ENCODE measurements at regions not wholly inside any gene's neighbourhood (a gene's known extent, or its start where the extent isn't known, plus 50 kb on each side); places are given as distances from the start of the nearest gene placed in this dataset.

- Histone ChIP-seq H3K27me3 (no peaks in the 10 kb centered on the region), H3K27ac (no peak overlapping the region), H3K4me1 (no peaks in the 10 kb centered on the region), H4K20me1 (ENCODE audit: low read depth) (no peaks in the 10 kb centered on the region), H2AFZ (replicated peaks) (no peak overlapping the region), H3K4me3 (no peak overlapping the region), H3K9ac (no peak overlapping the region), H3K79me2 (ENCODE audit: low read depth) (no peaks in the 10 kb centered on the region), H3K4me2 (no peak overlapping the region), H3K36me3 (no peaks in the 10 kb centered on the region), H3K9me3 (ENCODE audit: low read depth) (no peaks in the 10 kb centered on the region), H3F3A (ENCODE audit: low read depth) (no peaks in the 10 kb centered on the region)
- DNase-seq (ENCODE audit: low spot score) = no peak
- TF ChIP-seq EZH2 (IDR thresholded peaks at IDR 0.05) (no peak), EZH2phosphoT487 (IDR thresholded peaks at IDR 0.05) (no peak)
- TF ChIP-seq, protein P1, sequence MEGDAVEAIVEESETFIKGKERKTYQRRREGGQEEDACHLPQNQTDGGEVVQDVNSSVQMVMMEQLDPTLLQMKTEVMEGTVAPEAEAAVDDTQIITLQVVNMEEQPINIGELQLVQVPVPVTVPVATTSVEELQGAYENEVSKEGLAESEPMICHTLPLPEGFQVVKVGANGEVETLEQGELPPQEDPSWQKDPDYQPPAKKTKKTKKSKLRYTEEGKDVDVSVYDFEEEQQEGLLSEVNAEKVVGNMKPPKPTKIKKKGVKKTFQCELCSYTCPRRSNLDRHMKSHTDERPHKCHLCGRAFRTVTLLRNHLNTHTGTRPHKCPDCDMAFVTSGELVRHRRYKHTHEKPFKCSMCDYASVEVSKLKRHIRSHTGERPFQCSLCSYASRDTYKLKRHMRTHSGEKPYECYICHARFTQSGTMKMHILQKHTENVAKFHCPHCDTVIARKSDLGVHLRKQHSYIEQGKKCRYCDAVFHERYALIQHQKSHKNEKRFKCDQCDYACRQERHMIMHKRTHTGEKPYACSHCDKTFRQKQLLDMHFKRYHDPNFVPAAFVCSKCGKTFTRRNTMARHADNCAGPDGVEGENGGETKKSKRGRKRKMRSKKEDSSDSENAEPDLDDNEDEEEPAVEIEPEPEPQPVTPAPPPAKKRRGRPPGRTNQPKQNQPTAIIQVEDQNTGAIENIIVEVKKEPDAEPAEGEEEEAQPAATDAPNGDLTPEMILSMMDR (IDR thresholded peaks at IDR 0.05) = no peak
- Mint-ChIP-seq H3K4me3 (no peak overlapping the region), H3K27ac (no peak overlapping the region), H3K9me3 (no peaks in the 10 kb centered on the region), H3K4me1 (no peaks in the 10 kb centered on the region), H3K36me3 (no peaks in the 10 kb centered on the region), H3K27me3 (ENCODE audit: insufficient read depth, low read depth) (no peaks in the 10 kb centered on the region)
Measured at GRCh38 chr11:104799251-104799650, 99.0 kb downstream of the CASP12 start.

DNA sequence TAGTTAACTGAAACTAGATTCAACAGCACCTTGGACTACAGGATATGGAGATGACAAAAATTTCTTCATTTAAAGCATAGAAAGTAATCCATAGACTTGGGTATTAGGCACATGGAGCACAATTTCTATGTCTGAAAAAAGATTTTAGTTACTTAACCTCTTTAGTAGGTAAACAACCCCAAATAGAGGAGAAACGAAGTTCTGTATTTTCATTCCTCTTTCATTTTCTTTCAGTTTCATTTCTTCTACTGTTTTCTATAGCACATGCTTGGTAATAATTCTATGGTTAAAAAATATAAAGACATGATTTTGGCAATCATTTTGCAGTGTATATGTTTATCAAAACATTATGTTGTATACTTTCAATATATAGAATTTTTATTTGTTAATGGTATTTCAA lies 99.5 kb downstream of the CASP12 start:
- H4K20me1 ChIP-seq (ENCODE audit: low read depth) = no peaks in the 10 kb centered on the region
- H3K36me3 ChIP-seq = no peaks in the 10 kb centered on the region
- H3F3A ChIP-seq (ENCODE audit: low read depth) = no peaks in the 10 kb centered on the region
- Mint-ChIP-seq H3K9me3 (no peaks in the 10 kb centered on the region), H3K4me3 (no peak overlapping the region), H3K27me3 (ENCODE audit: insufficient read depth, low read depth) (no peaks in the 10 kb centered on the region), H3K27ac (no peak overlapping the region), H3K4me1 (no peaks in the 10 kb centered on the region), H3K36me3 (no peaks in the 10 kb centered on the region)
- H3K9me3 ChIP-seq (ENCODE audit: low read depth) = no peaks in the 10 kb centered on the region
- no peak overlapping the region for H3K9ac ChIP-seq
- H3K4me3 ChIP-seq = no peak overlapping the region
- TF ChIP-seq EZH2 (IDR thresholded peaks at IDR 0.05) (no peak), EZH2phosphoT487 (IDR thresholded peaks at IDR 0.05) (no peak)
- TF ChIP-seq, protein P1 (IDR thresholded peaks at IDR 0.05) = no peak
- no peaks in the 10 kb centered on the region for H3K27me3 ChIP-seq
- no peak overlapping the region for H3K27ac ChIP-seq
- DNase-seq (ENCODE audit: low spot score) = no peak
- H3K4me2 ChIP-seq = no peak overlapping the region
- H2AFZ ChIP-seq (replicated peaks) = no peak overlapping the region
- H3K4me1 ChIP-seq = no peaks in the 10 kb centered on the region
- H3K79me2 ChIP-seq (ENCODE audit: low read depth) = no peaks in the 10 kb centered on the region

DNA sequence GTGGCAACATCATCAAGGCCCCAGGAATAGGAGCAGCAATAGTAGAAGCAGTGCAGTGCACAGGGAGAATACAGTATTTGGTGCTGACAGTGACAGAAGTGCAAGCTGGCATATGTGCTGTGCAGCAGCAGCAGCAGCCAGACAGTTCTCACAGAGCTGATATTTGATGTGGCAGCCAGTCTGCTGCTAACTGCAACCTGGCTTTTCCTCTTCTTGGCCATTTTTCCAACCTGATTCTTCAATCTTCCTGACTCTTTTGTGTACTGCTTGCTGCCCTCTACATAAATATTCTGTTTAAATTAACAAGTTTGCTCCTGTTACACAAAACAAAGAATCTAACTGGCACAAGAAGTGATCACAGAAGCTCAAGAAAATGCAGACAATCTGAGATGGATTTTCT lies 102.0 kb downstream of the CASP12 start:
- Histone ChIP-seq H4K20me1 (ENCODE audit: low read depth) (no peaks in the 10 kb centered on the region), H3K36me3 (no peaks in the 10 kb centered on the region), H3K27me3 (no peaks in the 10 kb centered on the region), H3K27ac (no peak overlapping the region), H3K4me2 (no peak overlapping the region), H3K79me2 (ENCODE audit: low read depth) (no peaks in the 10 kb centered on the region), H3K4me1 (peaks cover 9% of the 10 kb centered on the region), H3K9me3 (ENCODE audit: low read depth) (no peaks in the 10 kb centered on the region), H3K9ac (no peak overlapping the region), H2AFZ (replicated peaks) (no peak overlapping the region), H3F3A (ENCODE audit: low read depth) (no peaks in the 10 kb centered on the region), H3K4me3 (no peak overlapping the region)
- Mint-ChIP-seq H3K4me1 (peaks cover 10% of the 10 kb centered on the region), H3K36me3 (no peaks in the 10 kb centered on the region), H3K27me3 (ENCODE audit: insufficient read depth, low read depth) (no peaks in the 10 kb centered on the region), H3K4me3 (no peak overlapping the region), H3K27ac (no peak overlapping the region), H3K9me3 (no peaks in the 10 kb centered on the region)
- TF ChIP-seq, protein P1 (IDR thresholded peaks at IDR 0.05) = no peak
- no peak for TF ChIP-seq EZH2phosphoT487 (IDR thresholded peaks at IDR 0.05)
- no peak for TF ChIP-seq EZH2 (IDR thresholded peaks at IDR 0.05)
- no peak for DNase-seq (ENCODE audit: low spot score)
